Fibroblast of lung (primary cell): ENCODE measurements at regions not wholly inside any gene's neighbourhood (a gene's known extent, or its start where the extent isn't known, plus 50 kb on each side); places are given as distances from the start of the nearest gene placed in this dataset.
"Not testable (repeated sequence)": the region's sequence is repeated elsewhere in the genome, so short reads cannot be mapped to it uniquely, and the experiment has no call there.

Source experiments
- CTCF ChIP-seq, 2 donors: IDR thresholded peaks in 1 of 2; conservative IDR thresholded peaks in 1 of 2; 1 replicate in 1 of 2; 2 replicates in 1 of 2; pipeline ENCODE4 v1.5.1; 2011 to 2012; ENCODE audit warnings: low read length in 2 of 2, control low read depth in 1 of 2, inconsistent platforms in 1 of 2, low read depth in 1 of 2, mild to moderate bottlenecking in 1 of 2
- EZH2 ChIP-seq: IDR thresholded peaks from 2 replicates; pipeline ENCODE4 v1.5.1; 2012; ENCODE audit warnings: low read length, control low read depth, mild to moderate bottlenecking; ENCODE audit errors: missing control alignments

- not testable (repeated sequence) for TF ChIP-seq CTCF (conservative IDR thresholded peaks at IDR 0.05 in 1 of 2, IDR thresholded peaks at IDR 0.05 in 1 of 2; ENCODE audit: low read depth in 1 of 2, low read length in 2 of 2); EZH2
These were observed 550.7 kb downstream of the RPL10L start for GRCh38 chr14:46100901-46101300.
